ENCODE measurements at regions not wholly inside any gene's neighbourhood (a gene's known extent, or its start where the extent isn't known, plus 50 kb on each side); places are given as distances from the start of the nearest gene placed in this dataset.

GRCh38 chr12:46884362-46884761, 58.6 kb upstream of the SLC38A4 start:
- TF ChIP-seq CTCF (IDR thresholded peaks at IDR 0.05; ENCODE audit: insufficient read depth, low read length, poor library complexity, severe bottlenecking), result no peak
- TF ChIP-seq EZH2phosphoT487 (conservative IDR thresholded peaks at IDR 0.05; ENCODE audit: low read length), result no peak

Data from SU-DHL-6 (cell line).